HG03135 (cell line): ENCODE measurements at regions not wholly inside any gene's neighbourhood (a gene's known extent, or its start where the extent isn't known, plus 50 kb on each side); places are given as distances from the start of the nearest gene placed in this dataset.
"Not testable (repeated sequence)": the region's sequence is repeated elsewhere in the genome, so short reads cannot be mapped to it uniquely, and the experiment has no call there.

Experiments used
- ATAC-seq: cut with Tn5 transposase; IDR thresholded peaks from one replicate; pipeline ENCODE4 v1.9.1; 2021; ENCODE audit warnings: mild to moderate bottlenecking, moderate library complexity; ENCODE audit not compliant: unreplicated experiment

GRCh38 chr4:59583845-59584568 is 1616.1 kb upstream of the ADGRL3 start:
- ATAC-seq, result no peak

- no peak for ATAC-seq
These were observed 1602.4 kb upstream of the ADGRL3 start for GRCh38 chr4:59597536-59598329.

GRCh38 chr4:59598330-59598618 is 1601.9 kb upstream of the ADGRL3 start:
- ATAC-seq, result no peak

- ATAC-seq, result no peak
These were observed 1591.7 kb upstream of the ADGRL3 start for GRCh38 chr4:59608466-59608865.

GRCh38 chr4:59612235-59612634 is 1587.9 kb upstream of the ADGRL3 start:
- no peak for ATAC-seq

GRCh38 chr4:59615316-59615715 is 1584.8 kb upstream of the ADGRL3 start:
- no peak for ATAC-seq

GRCh38 chr4:59629348-59629747 is 1570.8 kb upstream of the ADGRL3 start:
- ATAC-seq, result no peak

- no peak for ATAC-seq
These were observed 1569.9 kb upstream of the ADGRL3 start for GRCh38 chr4:59630235-59630634.

GRCh38 chr4:59630922-59631321 is 1569.2 kb upstream of the ADGRL3 start:
- ATAC-seq, result no peak

GRCh38 chr4:59637596-59637995 is 1562.5 kb upstream of the ADGRL3 start:
- ATAC-seq, result no peak

- ATAC-seq, result no peak
These were observed 1556.4 kb upstream of the ADGRL3 start for GRCh38 chr4:59643682-59644081.

- no peak for ATAC-seq
These were observed 1555.4 kb upstream of the ADGRL3 start for GRCh38 chr4:59644765-59645164.

- ATAC-seq, result no peak
These were observed 1554.0 kb upstream of the ADGRL3 start for GRCh38 chr4:59646082-59646481.

GRCh38 chr4:59647011-59647410 is 1553.1 kb upstream of the ADGRL3 start:
- ATAC-seq, result no peak

GRCh38 chr4:59647500-59647899 is 1552.6 kb upstream of the ADGRL3 start:
- ATAC-seq, result no peak

- no peak for ATAC-seq
These were observed 1549.3 kb upstream of the ADGRL3 start for GRCh38 chr4:59650861-59651260.

GRCh38 chr4:59655996-59656395 is 1544.1 kb upstream of the ADGRL3 start:
- ATAC-seq, result no peak

GRCh38 chr4:59664771-59665170 is 1535.4 kb upstream of the ADGRL3 start:
- no peak for ATAC-seq

- no peak for ATAC-seq
These were observed 1533.5 kb upstream of the ADGRL3 start for GRCh38 chr4:59666645-59667044.

- no peak for ATAC-seq
These were observed 1529.1 kb upstream of the ADGRL3 start for GRCh38 chr4:59671037-59671436.

- ATAC-seq, result no peak
These were observed 1523.7 kb upstream of the ADGRL3 start for GRCh38 chr4:59676389-59676788.

- ATAC-seq, result not testable (repeated sequence)
These were observed 1523.1 kb upstream of the ADGRL3 start for GRCh38 chr4:59676992-59677391.

GRCh38 chr4:59685626-59686025 is 1514.5 kb upstream of the ADGRL3 start:
- no peak for ATAC-seq
